Kidney (tissue), 13 donors: ENCODE measurements at regions not wholly inside any gene's neighbourhood (a gene's known extent, or its start where the extent isn't known, plus 50 kb on each side); places are given as distances from the start of the nearest gene placed in this dataset.

Source experiments
- DNase-seq, 5 donors: peaks; one replicate each; pipeline ENCODE4 v3.0.0-alpha.2; 2013 to 2020
- FAIRE-seq: peaks from 2 replicates; lab custom pipeline; 2012; peaks lifted over from hg19 to GRCh38; lab: Jason Lieb, UNC
- H3K27ac ChIP-seq, 2 donors: one replicate each; pipeline ENCODE4 v1.7.0; 2013; ENCODE audit warnings: low read depth in 2 of 2, low read length in 2 of 2, inconsistent platforms in 1 of 2
- H3K27me3 ChIP-seq: one replicate; pipeline ENCODE4 v1.7.1; 2013; ENCODE audit warnings: low read length, inconsistent platforms; ENCODE audit not compliant: control insufficient read depth, insufficient read depth
- H3K36me3 ChIP-seq, 3 donors: one replicate each; pipeline versions ENCODE4 v1.7.0 to v1.7.1; 2013; ENCODE audit warnings: low read length in 3 of 3, control low read depth in 1 of 3, inconsistent platforms in 1 of 3; ENCODE audit not compliant: insufficient read depth in 3 of 3, control insufficient read depth in 2 of 3
- H3K4me1 ChIP-seq, 3 donors: one replicate each; pipeline versions ENCODE4 v1.7.0 to v1.7.1; 2013; ENCODE audit warnings: low read length in 3 of 3, inconsistent platforms in 1 of 3, low read depth in 1 of 3; ENCODE audit not compliant: control insufficient read depth in 2 of 3, insufficient read depth in 2 of 3
- H3K4me3 ChIP-seq, 3 donors: one replicate each; pipeline versions ENCODE4 v1.7.0 to v1.8.1; 2013; ENCODE audit warnings: low read length in 3 of 3, control low read depth in 1 of 3, inconsistent platforms in 1 of 3
- H3K9ac ChIP-seq, 3 donors: one replicate each; pipeline versions ENCODE4 v1.7.0 to v1.7.1; 2013; ENCODE audit warnings: low read length in 3 of 3, control low read depth in 1 of 3, inconsistent platforms in 1 of 3
- H3K9me3 ChIP-seq, 3 donors: one replicate each; pipeline versions ENCODE4 v1.7.0 to v1.7.1; 2013; ENCODE audit warnings: low read length in 3 of 3, control low read depth in 1 of 3, inconsistent platforms in 1 of 3; ENCODE audit not compliant: control insufficient read depth in 2 of 3, insufficient read depth in 1 of 3
- intact Hi-C: fragments of 100-400 bp; cut with DNase I; formaldehyde crosslinking; loops from one replicate; pipeline ENCODE4 v1.11.1; 2022
- TF ChIP-seq, protein P1 (sequence below): IDR thresholded peaks from 3 replicates; pipeline ENCODE4 v1.5.1; 2012; ENCODE audit warnings: mild to moderate bottlenecking, moderate library complexity, borderline replicate concordance; ENCODE audit not compliant: insufficient read depth; ENCODE audit errors: extremely low read depth
- donor health status: control.
- donor health status: control.
- donor health status: control.
- donor health status: control.
- donor health status: control.
- donor health status: DM: yes; HTN: yes; CAD: no.
- donor health status: Normal renal cell carcinoma (clear cell type).

DNA sequence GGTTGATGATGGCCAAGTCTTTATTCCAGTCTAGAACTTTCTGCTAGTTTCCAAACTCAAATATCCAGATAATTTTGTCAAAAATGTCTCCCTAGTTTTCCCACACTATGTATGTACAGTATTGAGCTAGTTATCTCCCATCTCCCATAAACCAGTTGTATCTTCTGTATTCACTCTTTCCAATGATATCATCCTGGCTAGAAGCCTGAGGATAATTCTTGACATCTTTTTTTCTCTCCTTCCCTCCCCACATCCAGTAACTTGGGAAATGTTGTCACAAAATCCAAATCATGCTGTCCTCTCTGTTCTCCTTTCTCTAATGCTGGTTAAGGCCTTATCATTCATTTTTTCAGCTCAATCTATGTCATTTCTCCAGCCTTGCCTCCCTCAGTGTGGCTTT is 553.8 kb upstream of the FANCL start:
- Histone ChIP-seq H3K9me3 (no peaks in the 10 kb centered on the region), H3K4me1 (no peaks in the 10 kb centered on the region), H3K36me3 (no peaks in the 10 kb centered on the region), H3K9ac (no peak overlapping the region), H3K4me3 (no peak overlapping the region), H3K27me3 (no peaks in the 10 kb centered on the region), H3K27ac (no peak overlapping the region)
- DNase-seq: no peak
- intact Hi-C loops: no loop called here
- FAIRE-seq: no peak
- TF ChIP-seq, protein P1, sequence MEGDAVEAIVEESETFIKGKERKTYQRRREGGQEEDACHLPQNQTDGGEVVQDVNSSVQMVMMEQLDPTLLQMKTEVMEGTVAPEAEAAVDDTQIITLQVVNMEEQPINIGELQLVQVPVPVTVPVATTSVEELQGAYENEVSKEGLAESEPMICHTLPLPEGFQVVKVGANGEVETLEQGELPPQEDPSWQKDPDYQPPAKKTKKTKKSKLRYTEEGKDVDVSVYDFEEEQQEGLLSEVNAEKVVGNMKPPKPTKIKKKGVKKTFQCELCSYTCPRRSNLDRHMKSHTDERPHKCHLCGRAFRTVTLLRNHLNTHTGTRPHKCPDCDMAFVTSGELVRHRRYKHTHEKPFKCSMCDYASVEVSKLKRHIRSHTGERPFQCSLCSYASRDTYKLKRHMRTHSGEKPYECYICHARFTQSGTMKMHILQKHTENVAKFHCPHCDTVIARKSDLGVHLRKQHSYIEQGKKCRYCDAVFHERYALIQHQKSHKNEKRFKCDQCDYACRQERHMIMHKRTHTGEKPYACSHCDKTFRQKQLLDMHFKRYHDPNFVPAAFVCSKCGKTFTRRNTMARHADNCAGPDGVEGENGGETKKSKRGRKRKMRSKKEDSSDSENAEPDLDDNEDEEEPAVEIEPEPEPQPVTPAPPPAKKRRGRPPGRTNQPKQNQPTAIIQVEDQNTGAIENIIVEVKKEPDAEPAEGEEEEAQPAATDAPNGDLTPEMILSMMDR: no peak

DNA sequence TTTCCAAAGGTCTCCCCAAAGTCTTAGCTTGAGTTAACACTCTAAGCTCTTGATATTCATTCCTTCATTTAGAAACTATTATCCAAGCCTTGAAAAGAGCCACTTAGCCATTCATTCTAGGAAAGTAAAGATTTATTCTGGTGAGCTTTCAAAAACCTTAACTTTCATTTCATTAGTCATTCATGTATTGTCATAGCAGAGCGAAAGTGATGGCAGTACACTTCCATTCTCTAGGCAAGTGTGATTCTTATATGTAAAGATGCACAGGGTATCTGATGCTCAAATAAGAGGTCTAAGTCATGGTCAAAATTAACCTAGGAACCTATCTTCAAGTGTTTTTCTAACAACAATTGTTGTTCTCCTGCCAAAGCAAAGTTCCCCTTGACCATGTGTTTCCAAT is 553.0 kb upstream of the FANCL start:
- TF ChIP-seq, protein P1: no peak
- Histone ChIP-seq H3K27me3 (no peaks in the 10 kb centered on the region), H3K9ac (no peak overlapping the region), H3K9me3 (no peaks in the 10 kb centered on the region), H3K27ac (no peak overlapping the region), H3K4me1 (no peaks in the 10 kb centered on the region), H3K4me3 (no peak overlapping the region), H3K36me3 (no peaks in the 10 kb centered on the region)
- no peak for DNase-seq
- FAIRE-seq: no peak
- intact Hi-C loops: no loop called here

DNA sequence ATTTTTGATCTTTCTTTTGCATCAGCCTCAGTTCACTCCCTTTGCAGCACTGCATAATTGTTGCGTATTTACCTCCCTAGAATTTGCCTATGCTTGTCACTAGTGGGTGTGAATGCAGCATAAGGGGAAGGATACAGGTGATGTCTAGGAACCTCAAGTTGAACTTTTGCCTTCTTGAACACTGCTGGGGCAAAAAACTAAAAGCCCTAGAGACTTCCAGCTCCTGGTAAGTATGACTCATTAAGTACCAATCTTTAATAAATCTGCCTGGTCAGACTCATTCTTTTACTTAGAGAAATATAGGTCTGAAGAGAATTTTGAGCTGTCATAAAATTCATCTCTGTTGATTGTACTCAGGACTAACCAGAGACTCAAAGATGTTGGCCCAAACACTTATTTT is 547.3 kb upstream of the FANCL start:
- no peak overlapping the region for H3K4me3 ChIP-seq
- H3K27ac ChIP-seq: no peak overlapping the region
- no peaks in the 10 kb centered on the region for H3K36me3 ChIP-seq
- no peaks in the 10 kb centered on the region for H3K27me3 ChIP-seq
- FAIRE-seq (no peak), DNase-seq (no peak)
- no peaks in the 10 kb centered on the region for H3K9me3 ChIP-seq
- no peak overlapping the region for H3K9ac ChIP-seq
- TF ChIP-seq, protein P1: no peak
- no peaks in the 10 kb centered on the region for H3K4me1 ChIP-seq
- intact Hi-C loops: no loop called here

DNA sequence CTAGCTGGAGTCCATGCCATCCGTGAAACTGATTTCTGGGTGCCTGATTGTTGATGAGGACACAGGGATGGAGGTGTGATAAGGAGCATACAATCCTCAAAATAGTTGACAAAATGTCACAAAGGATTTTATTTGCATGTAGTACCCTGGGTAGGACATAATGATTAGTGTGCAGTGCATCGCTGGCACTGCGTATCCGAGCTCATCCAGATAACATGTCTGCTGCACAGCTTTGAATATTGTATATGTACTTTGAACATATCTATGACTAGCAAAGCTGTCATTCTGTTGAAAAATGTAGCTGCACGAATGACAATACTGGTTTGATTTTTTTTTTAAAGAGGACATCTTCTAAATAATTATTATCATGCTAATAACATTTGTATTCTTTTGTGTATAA is 529.7 kb upstream of the FANCL start:
- H3K36me3 ChIP-seq: no peaks in the 10 kb centered on the region
- no peaks in the 10 kb centered on the region for H3K27me3 ChIP-seq
- no peak overlapping the region for H3K9ac ChIP-seq
- no peak overlapping the region for H3K27ac ChIP-seq
- intact Hi-C loops: no loop called here
- H3K4me1 ChIP-seq: no peaks in the 10 kb centered on the region
- DNase-seq: no peak
- no peak for FAIRE-seq
- TF ChIP-seq, protein P1: no peak
- H3K9me3 ChIP-seq: no peaks in the 10 kb centered on the region
- H3K4me3 ChIP-seq: no peak overlapping the region
